NT2/D1 (cell line): ENCODE measurements at regions not wholly inside any gene's neighbourhood (a gene's known extent, or its start where the extent isn't known, plus 50 kb on each side); places are given as distances from the start of the nearest gene placed in this dataset.

Experiments used
- SUZ12 ChIP-seq: IDR thresholded peaks from 2 replicates; pipeline ENCODE4 v1.6.1; 2011; ENCODE audit not compliant: insufficient read length, insufficient read depth; ENCODE audit errors: extremely low read depth
- ZNF274 ChIP-seq: IDR thresholded peaks from 2 replicates; pipeline ENCODE4 v1.6.1; 2011; ENCODE audit warnings: mild to moderate bottlenecking, low read depth, low read length

GRCh38 chr3:194075802-194076460 is 60.0 kb upstream of the HES1 start:
- TF ChIP-seq SUZ12: no peak
- no peak for TF ChIP-seq ZNF274
